T-helper 22 cell (primary cell): ENCODE measurements at regions not wholly inside any gene's neighbourhood (a gene's known extent, or its start where the extent isn't known, plus 50 kb on each side); places are given as distances from the start of the nearest gene placed in this dataset.
"Not testable (repeated sequence)": the region's sequence is repeated elsewhere in the genome, so short reads cannot be mapped to it uniquely, and the experiment has no call there.

Source experiments
- DNase-seq: peaks from one replicate; pipeline ENCODE4 v3.0.0-alpha.2; 2020; ENCODE audit warnings: low read depth

GRCh38 chr14:22152161-22152870 lies 436.7 kb downstream of the DAD1 start:
- no peak for DNase-seq

DNA sequence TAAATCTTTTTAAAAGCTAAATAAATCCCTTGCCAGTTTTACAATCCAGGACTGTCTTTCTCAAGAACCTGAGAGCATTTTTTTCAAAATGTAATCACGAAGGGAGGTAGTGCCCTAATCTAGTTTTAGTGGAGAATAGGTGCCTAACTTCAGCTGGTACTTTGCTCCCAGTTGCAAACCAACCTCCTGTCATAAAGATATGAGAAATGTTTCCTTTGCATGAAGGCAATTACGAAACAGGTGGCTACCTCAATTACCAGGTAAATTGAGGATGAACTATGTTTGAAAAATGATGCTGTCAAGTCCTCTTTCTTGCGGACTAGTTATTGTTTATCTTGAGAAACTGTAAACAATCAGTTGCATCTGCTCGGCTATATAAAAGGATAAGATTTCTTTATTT lies 437.9 kb downstream of the DAD1 start:
- no peak for DNase-seq

DNA sequence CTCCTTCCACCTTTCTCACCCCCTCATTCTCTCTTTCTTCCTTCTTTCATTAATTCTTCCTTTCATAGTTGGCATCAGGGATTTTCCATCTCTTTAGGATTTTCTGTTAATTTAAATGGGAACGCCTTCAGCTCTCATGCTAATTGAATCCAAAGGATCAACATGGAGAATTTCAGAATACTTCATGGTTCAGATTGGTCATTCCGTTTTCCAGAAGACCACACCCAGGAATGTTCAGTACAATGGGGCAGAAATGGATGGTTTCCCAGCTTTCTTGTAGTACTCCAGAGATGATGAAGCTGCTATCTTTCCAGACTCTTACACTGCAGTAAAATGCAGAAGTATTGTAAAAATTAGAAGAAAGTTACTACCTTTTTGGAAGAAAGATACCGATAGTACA lies 440.0 kb downstream of the DAD1 start:
- no peak for DNase-seq

DNA sequence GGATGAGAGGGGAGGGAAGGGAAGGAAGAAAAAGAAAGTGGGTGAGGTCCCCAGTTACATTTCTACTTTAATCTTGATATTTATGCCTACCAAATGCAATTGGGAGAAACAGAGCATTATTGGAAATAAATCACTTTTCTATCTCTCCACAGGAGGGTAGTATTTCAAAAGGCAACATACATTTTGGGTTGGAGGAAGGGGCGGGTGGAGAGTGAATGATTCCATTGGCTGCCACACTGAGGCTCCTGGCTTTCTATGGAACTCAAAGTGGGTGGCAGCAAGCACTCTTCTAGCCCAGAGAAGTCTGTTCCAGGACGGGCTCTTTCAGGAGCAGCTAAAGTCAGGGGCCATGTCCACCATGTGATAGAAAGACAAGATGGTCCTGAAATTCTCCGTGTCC lies 441.3 kb downstream of the DAD1 start:
- no peak for DNase-seq

DNA sequence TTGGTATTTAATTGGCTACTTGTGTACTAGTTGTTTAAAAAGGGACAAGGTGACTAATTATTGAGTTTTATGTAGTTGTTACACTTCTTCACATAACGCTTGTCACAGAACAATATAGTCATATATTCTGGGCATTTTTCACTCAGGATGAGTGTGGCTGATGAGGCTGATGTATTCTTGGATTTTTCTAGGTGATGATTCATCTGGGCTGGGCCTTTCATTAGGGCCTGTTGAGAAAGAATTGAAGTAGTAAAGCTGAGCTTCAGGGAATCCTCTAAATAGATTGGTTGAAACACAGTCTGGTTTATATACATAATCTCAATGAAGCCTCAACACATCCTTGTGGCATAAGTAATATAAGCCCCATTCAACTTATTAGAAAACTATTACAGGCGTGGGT lies 445.7 kb downstream of the DAD1 start:
- no peak for DNase-seq

DNA sequence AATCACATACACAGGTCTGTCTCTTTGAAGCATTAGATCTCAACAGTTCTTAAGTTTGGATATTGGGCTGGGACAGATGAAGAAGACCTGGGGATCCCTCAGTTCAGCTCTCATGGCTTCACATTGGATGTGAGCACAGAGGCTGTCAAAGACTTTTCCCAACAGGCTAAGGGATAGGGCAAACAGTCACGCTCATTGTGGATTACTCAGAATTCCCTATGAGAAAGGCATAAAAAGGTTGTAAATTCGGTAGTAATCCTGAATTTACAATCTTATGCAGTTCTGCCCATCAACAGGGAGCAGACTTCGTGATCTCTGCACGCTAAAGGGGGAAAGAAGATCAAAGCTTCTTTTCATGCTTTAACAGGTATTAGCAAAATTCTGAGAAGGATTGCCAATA lies 448.4 kb downstream of the DAD1 start:
- no peak for DNase-seq

DNA sequence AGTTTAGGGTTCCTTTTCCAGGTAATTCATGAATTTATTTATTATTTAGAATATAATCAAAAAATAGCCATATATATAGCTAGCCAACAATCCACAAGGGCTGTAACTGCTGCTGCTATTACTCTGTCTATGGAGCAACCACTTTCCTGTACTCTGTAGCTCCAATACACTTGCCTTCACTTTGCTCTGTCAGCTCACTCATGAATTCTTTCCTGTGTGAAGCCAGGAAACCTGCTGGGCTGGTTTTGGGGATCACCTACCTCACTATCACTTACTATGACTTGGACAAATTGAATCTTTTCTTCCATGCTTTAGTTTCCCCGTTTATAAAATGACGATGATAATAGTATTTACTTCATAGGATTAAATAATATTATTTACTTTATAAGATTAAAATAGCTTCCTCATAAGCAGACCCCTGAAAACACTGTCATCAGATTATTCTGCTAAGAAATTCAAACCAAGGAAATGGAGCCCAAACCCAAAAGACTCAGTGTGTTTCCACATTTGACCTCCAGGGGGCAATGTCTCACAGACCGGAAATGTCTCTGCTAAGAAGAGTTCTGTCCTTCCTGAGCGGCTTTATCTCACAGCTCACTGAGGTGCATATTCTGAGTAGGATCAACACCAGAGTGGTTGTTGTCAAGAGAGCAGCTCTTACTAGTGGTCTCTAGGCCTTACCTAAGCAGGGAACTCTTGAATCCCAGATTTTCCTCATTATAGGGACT lies 457.1 kb downstream of the DAD1 start:
- DNase-seq = no peak

GRCh38 chr14:22124073-22124613 lies 450.5 kb upstream of the OR4E1 start:
- DNase-seq = no peak

DNA sequence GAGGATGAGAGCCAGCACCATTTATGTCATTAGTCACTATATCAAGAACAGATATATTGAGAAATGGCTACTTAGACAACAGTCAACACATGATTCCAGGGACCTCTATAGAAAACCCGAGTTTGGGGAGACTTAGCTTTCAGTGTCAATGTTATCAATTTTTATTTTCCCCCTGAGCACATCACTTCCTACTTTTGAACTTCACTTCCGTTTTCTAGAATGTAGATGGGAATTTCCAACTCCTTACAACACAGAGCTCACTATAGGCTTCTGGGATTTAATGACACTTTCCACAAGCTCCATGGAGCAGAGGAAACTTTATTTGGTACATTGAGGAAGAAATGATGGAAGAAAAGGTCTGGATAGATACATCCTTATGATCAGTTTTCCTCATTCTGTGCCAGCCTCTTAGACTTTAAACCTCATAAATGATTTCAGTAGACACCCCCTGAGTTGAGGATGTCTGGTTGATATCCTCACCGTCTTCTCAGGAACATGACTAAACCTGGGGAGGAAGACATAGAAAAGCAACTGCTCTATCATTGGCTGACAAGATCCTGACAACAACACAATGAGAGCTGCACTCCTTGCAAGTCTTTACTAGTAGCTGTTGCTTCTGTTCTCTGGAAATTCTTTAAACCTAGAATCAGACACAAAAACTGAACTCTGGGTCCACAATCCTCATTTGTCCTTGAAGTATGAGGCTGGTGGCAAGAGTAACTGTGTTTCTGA lies 449.4 kb upstream of the OR4E1 start:
- DNase-seq = no peak

GRCh38 chr14:22122227-22122818 lies 448.7 kb upstream of the OR4E1 start:
- DNase-seq = no peak

DNA sequence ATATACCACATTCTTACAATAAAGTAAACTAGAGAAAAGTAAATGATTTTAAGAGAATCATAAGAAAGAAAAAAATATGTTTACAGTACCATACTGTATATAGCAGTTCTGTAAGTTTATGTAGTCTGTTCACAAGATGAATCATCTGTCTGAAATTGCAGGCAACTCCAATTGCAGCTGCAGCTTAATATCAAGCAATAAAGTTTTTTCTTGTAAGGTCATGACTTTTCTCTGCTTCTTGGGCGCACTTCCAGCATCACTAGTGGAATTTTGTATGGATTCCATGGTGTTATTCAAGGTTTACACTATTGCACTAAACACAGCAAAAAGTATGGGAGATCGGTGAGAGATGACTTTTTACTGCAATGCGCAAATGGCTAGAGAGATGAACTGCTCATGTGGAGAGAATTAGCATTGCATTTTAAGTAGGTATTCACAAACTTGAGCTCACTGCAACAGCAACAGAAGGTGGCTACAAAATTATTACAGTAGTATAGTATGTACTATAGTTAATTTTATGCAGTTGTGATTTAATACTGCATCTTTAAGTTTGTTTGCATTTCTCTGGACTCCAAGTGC lies 445.4 kb upstream of the OR4E1 start:
- DNase-seq = no peak

- peak; percentile 4 for DNase-seq
Observed at GRCh38 chr14:22113401-22113800, 439.8 kb upstream of the OR4E1 start.

- DNase-seq = no peak
Observed at GRCh38 chr14:22112004-22112403, 438.4 kb upstream of the OR4E1 start.

- no peak for DNase-seq
Observed at GRCh38 chr14:22107753-22108152, 434.1 kb upstream of the OR4E1 start.

- no peak for DNase-seq
Observed at GRCh38 chr14:22106700-22107697, 433.4 kb upstream of the OR4E1 start.

DNA sequence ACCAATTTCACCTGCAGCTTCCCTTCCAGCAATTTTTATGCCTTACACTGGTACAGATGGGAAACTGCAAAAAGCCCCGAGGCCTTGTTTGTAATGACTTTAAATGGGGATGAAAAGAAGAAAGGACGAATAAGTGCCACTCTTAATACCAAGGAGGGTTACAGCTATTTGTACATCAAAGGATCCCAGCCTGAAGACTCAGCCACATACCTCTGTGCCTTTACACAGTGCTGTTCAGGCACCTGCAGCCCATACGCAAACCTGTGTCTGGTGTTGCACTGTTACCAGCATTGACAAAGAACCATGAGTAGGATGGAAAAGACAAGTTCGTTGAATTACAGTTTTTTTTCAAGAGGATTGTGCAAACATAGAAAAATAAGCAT lies 432.0 kb upstream of the OR4E1 start:
- no peak for DNase-seq

- no peak for DNase-seq
Observed at GRCh38 chr14:22105006-22105623, 431.5 kb upstream of the OR4E1 start.

DNA sequence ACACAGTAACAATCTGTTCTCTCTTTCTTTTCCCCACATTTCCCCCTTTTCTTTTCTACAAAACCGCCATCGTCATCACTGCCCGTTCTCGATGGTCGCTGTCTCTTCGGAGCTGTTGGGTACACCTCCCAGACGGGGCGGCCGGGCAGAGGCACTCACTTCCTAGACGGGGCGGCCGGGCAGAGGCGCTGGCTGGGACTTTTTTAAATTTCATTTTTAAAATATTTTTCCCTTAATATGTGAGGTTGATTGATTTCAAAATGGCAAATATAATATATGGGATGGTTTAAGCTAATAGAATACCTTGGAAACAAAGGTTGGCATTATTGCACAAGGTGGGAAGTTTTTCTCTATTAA lies 427.1 kb upstream of the OR4E1 start:
- not testable (repeated sequence) for DNase-seq

DNA sequence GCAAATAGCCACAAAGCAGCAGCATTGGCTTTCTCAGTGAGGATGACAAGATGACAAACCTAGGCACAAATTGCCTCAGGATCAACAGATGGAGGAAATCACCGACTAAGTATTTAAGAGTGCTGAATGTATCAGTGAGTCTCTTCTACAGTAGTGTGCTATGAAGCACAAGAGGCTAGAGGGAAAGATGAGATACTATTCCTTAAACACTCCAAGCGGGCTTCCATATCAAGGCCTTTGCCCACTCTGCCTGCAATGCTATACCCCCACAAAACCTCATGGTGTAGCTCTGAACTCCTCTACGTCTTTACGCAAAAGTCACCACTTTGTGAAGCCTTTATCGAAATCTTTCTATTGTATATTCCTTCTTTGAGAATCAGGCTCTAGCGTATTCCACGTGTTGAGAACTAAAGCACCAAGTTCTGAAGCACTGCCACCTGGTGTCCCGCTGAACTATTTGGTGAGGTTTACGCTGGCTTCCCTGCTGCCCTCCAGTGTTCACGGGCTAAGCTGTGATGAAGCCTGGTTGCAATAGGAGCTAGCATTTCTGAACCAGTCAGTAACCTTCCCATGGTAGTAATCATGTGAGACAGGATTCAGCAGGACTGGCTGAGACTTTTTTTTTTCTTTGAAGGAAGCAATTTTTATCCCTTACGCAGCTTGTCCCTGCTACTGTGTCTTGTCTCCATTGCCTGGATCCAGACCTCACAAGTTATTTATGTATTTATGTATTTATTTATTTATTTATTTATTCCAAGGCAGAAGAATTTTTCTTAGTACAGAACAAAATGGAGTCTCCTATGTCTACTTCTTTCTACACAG lies 426.5 kb upstream of the OR4E1 start:
- DNase-seq = peak; percentile 15

DNA sequence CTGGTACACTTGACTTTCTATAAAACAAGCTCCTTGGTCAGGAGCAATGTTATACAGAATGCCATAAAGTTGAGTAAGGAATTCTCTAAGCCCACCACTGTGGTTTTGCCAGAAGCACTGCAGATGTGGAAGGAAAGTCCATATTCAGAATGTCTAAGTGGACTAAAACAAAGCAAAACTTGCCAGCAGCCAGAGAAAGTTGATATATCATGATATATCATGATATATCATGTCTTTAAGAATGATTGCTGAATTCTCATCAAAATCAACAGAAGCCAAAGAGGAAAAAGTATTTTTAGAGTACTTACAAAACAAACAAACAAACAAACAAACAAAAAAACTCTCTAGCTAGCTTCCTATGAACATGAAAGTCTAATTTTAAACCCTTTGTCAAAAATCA lies 424.8 kb upstream of the OR4E1 start:
- no peak for DNase-seq
